PC-9 (cell line): ENCODE measurements at regions not wholly inside any gene's neighbourhood (a gene's known extent, or its start where the extent isn't known, plus 50 kb on each side); places are given as distances from the start of the nearest gene placed in this dataset.
A peak's percentile ranks its signal among the peaks of the same experiment; 100 is the strongest.

Experiments used
- BruUV-seq: library from RNA; stranded (reverse); fragments of 400-500 nt; replicated peaks from 2 replicates; lab custom pipeline; 2021; lab: Mats Ljungman, UMichigan
- CTCF ChIA-PET: fragments of 300-600 bp; sonication (Branson Sonifier 250); formaldehyde crosslinking; loops from one replicate; lab custom pipeline; 2022; ENCODE audit warnings: antibody characterized with exemption; lab: Charles Lee
- POLR2A ChIA-PET: fragments of 300-600 bp; sonication (Branson Sonifier 250); formaldehyde crosslinking; loops from one replicate; lab custom pipeline; 2022; ENCODE audit warnings: antibody characterized with exemption; ENCODE audit not compliant: unreplicated experiment; lab: Charles Lee
- DNase-seq, 2 experiments: peaks; one replicate each; pipeline versions ENCODE4 v3.0.0 to v3.0.0-alpha.2; 2015 to 2022; ENCODE audit warnings: mixed read lengths in 1 of 2
- H2AFZ ChIP-seq: fragments of 200-600 bp; sonication (generic); 2 replicates; pipeline ENCODE4 v1.8.1; 2017; ENCODE audit warnings: antibody characterized with exemption
- H3F3A ChIP-seq: fragments of 200-600 bp; sonication (generic); 2 replicates; pipeline ENCODE4 v1.8.1; 2017; ENCODE audit warnings: antibody characterized with exemption, mild to moderate bottlenecking, low read depth; ENCODE audit not compliant: insufficient read depth
- H3K27ac ChIP-seq: fragments of 200-600 bp; sonication (generic); 2 replicates; pipeline ENCODE4 v1.6.1; 2016; ENCODE audit warnings: mixed run types
- H3K27me3 ChIP-seq: fragments of 200-600 bp; sonication (generic); 2 replicates; pipeline ENCODE4 v1.6.1; 2016; ENCODE audit warnings: low read depth, mixed run types; ENCODE audit not compliant: insufficient read depth
- H3K36me3 ChIP-seq: fragments of 200-600 bp; sonication (generic); 2 replicates; pipeline ENCODE4 v1.6.1; 2016; ENCODE audit warnings: low read depth, mixed run types
- H3K4me1 ChIP-seq: fragments of 200-600 bp; sonication (generic); replicated peaks from 2 replicates; pipeline ENCODE4 v1.6.1; 2016; ENCODE audit warnings: mixed run types; ENCODE audit not compliant: insufficient read depth
- H3K4me2 ChIP-seq: fragments of 200-600 bp; sonication (generic); 2 replicates; pipeline ENCODE4 v1.6.1; 2017; ENCODE audit warnings: mixed run types
- H3K4me3 ChIP-seq: fragments of 200-600 bp; sonication (generic); 2 replicates; pipeline ENCODE4 v1.6.1; 2016; ENCODE audit warnings: mixed run types
- H3K79me2 ChIP-seq: fragments of 200-600 bp; sonication (generic); 2 replicates; pipeline ENCODE4 v1.6.1; 2017; ENCODE audit warnings: low read depth, mixed run types
- H3K9me2 ChIP-seq: fragments of 200-600 bp; sonication (generic); 2 replicates; pipeline ENCODE4 v1.8.1; 2017; ENCODE audit warnings: mild to moderate bottlenecking; ENCODE audit not compliant: insufficient read depth
- H3K9me3 ChIP-seq: fragments of 200-600 bp; sonication (generic); 2 replicates; pipeline ENCODE4 v1.8.1; 2016; ENCODE audit warnings: low read depth; ENCODE audit not compliant: insufficient read depth
- H4K20me1 ChIP-seq: fragments of 200-600 bp; sonication (generic); 2 replicates; pipeline ENCODE4 v1.8.1; 2017; ENCODE audit not compliant: insufficient read depth
- CTCF ChIP-seq: fragments of 200-600 bp; sonication (generic); conservative IDR thresholded peaks from 2 replicates; pipeline ENCODE4 v1.6.1; 2017; ENCODE audit warnings: mixed run types, antibody characterized with exemption, mild to moderate bottlenecking, moderate library complexity
- EZH2 ChIP-seq: fragments of 200-600 bp; sonication (generic); IDR thresholded peaks from 2 replicates; pipeline ENCODE4 v1.8.0; 2017; ENCODE audit warnings: antibody characterized with exemption, low read depth
- intact Hi-C: fragments of 100-400 bp; cut with micrococcal nuclease; formaldehyde crosslinking; loops from one replicate; pipeline ENCODE4 v1.10.0; 2022; ENCODE audit not compliant: unreplicated experiment

GRCh38 chr12:82027612-82028011 is 268.5 kb upstream of the PPFIA2 start:
- Histone ChIP-seq H2AFZ (no peak overlapping the region), H4K20me1 (no peaks in the 10 kb centered on the region), H3K9me3 (no peaks in the 10 kb centered on the region), H3K4me1 (no peaks in the 10 kb centered on the region), H3K36me3 (no peaks in the 10 kb centered on the region), H3K27ac (no peak overlapping the region), H3K4me2 (no peak overlapping the region), H3K79me2 (no peaks in the 10 kb centered on the region), H3F3A (no peaks in the 10 kb centered on the region), H3K4me3 (no peak overlapping the region), H3K27me3 (no peaks in the 10 kb centered on the region), H3K9me2 (peaks cover 3% of the 10 kb centered on the region; the same call in 1 of the 2 replicates)
- BruUV-seq: no TSS peak
- no peak for DNase-seq
- TF ChIP-seq CTCF: no peak
- no peak for TF ChIP-seq EZH2
- POLR2A ChIA-PET: no interaction called here
- CTCF ChIA-PET: no interaction called here
- intact Hi-C loops: no loop called here

GRCh38 chr12:82025462-82025861 is 266.3 kb upstream of the PPFIA2 start:
- no peaks in the 10 kb centered on the region for H3K79me2 ChIP-seq
- no peak overlapping the region for H3K4me3 ChIP-seq
- H4K20me1 ChIP-seq: no peaks in the 10 kb centered on the region
- H3K36me3 ChIP-seq: no peaks in the 10 kb centered on the region
- no peak overlapping the region for H3K4me2 ChIP-seq
- intact Hi-C loops: no loop called here
- no peaks in the 10 kb centered on the region for H3K4me1 ChIP-seq
- H2AFZ ChIP-seq: no peak overlapping the region
- TF ChIP-seq CTCF (no peak), EZH2 (no peak)
- BruUV-seq: no TSS peak
- H3K27ac ChIP-seq: no peak overlapping the region
- POLR2A ChIA-PET: no interaction called here
- no peaks in the 10 kb centered on the region for H3K27me3 ChIP-seq
- no peak for DNase-seq
- no peaks in the 10 kb centered on the region for H3F3A ChIP-seq
- no peaks in the 10 kb centered on the region for H3K9me3 ChIP-seq
- peaks cover 3% of the 10 kb centered on the region; the same call in 1 of the 2 replicates for H3K9me2 ChIP-seq
- CTCF ChIA-PET: no interaction called here

- ChIA-PET POLR2A (no interaction called here), CTCF (no interaction called here)
- no TSS peak for BruUV-seq
- H2AFZ ChIP-seq: no peak overlapping the region
- TF ChIP-seq EZH2 (no peak), CTCF (peak; percentile 28; the same call in 1 of the 2 replicates)
- H3K79me2 ChIP-seq: no peaks in the 10 kb centered on the region
- no peaks in the 10 kb centered on the region for H3K27me3 ChIP-seq
- H3K9me2 ChIP-seq: no peaks in the 10 kb centered on the region
- H3K36me3 ChIP-seq: no peaks in the 10 kb centered on the region
- DNase-seq: no peak
- no peaks in the 10 kb centered on the region for H3K4me1 ChIP-seq
- H4K20me1 ChIP-seq: no peaks in the 10 kb centered on the region
- H3K9me3 ChIP-seq: 0 out of 2 replicates have a peak, but pooled peaks cover 3% of the 10 kb centered on the region
- no peak overlapping the region for H3K27ac ChIP-seq
- intact Hi-C loops: no loop called here
- no peaks in the 10 kb centered on the region for H3F3A ChIP-seq
- H3K4me2 ChIP-seq: no peak overlapping the region
- H3K4me3 ChIP-seq: no peak overlapping the region
Observed at GRCh38 chr12:82019533-82019932, 260.4 kb upstream of the PPFIA2 start.
